NCI-H460 (cell line): ENCODE measurements at regions not wholly inside any gene's neighbourhood (a gene's known extent, or its start where the extent isn't known, plus 50 kb on each side); places are given as distances from the start of the nearest gene placed in this dataset.

Source experiments
- DNase-seq: peaks from one replicate; pipeline ENCODE4 v3.0.0-alpha.2; 2016; ENCODE audit warnings: low read depth; ENCODE audit errors: extremely low read depth

GRCh38 chr1:99561952-99562351 is 84.0 kb upstream of the PALMD start:
- DNase-seq, result no peak

GRCh38 chr1:99565606-99566289 is 80.2 kb upstream of the PALMD start:
- DNase-seq, result no peak

- no peak for DNase-seq
These were observed 79.5 kb upstream of the PALMD start for GRCh38 chr1:99566290-99567021.

- no peak for DNase-seq
These were observed 75.3 kb upstream of the PALMD start for GRCh38 chr1:99570486-99571089.

- DNase-seq, result no peak
These were observed 74.7 kb upstream of the PALMD start for GRCh38 chr1:99571092-99571734.

- no peak for DNase-seq
These were observed 72.3 kb upstream of the PALMD start for GRCh38 chr1:99573431-99574217.

- no peak for DNase-seq
These were observed 68.6 kb upstream of the PALMD start for GRCh38 chr1:99577313-99577712.

- DNase-seq, result no peak
These were observed 66.2 kb upstream of the PALMD start for GRCh38 chr1:99579691-99580172.

GRCh38 chr1:99580451-99580850 is 65.5 kb upstream of the PALMD start:
- no peak for DNase-seq

GRCh38 chr1:99587008-99587407 is 58.9 kb upstream of the PALMD start:
- no peak for DNase-seq

GRCh38 chr1:99589186-99589636 is 56.7 kb upstream of the PALMD start:
- DNase-seq, result no peak

GRCh38 chr1:99590578-99591209 is 55.2 kb upstream of the PALMD start:
- no peak for DNase-seq

- no peak for DNase-seq
These were observed 54.0 kb upstream of the PALMD start for GRCh38 chr1:99591886-99592285.

- DNase-seq, result no peak
These were observed 51.7 kb upstream of the PALMD start for GRCh38 chr1:99594205-99594604.

- DNase-seq, result no peak
These were observed 50.9 kb upstream of the PALMD start for GRCh38 chr1:99595041-99595440.

- no peak for DNase-seq
These were observed 50.5 kb upstream of the PALMD start for GRCh38 chr1:99595441-99595840.
